GM21390 (cell line): ENCODE measurements at regions not wholly inside any gene's neighbourhood (a gene's known extent, or its start where the extent isn't known, plus 50 kb on each side); places are given as distances from the start of the nearest gene placed in this dataset.
"Not testable (repeated sequence)": the region's sequence is repeated elsewhere in the genome, so short reads cannot be mapped to it uniquely, and the experiment has no call there.

Experiments
- ATAC-seq: cut with Tn5 transposase; IDR thresholded peaks from one replicate; pipeline ENCODE4 v1.9.1; 2021; ENCODE audit not compliant: unreplicated experiment

DNA sequence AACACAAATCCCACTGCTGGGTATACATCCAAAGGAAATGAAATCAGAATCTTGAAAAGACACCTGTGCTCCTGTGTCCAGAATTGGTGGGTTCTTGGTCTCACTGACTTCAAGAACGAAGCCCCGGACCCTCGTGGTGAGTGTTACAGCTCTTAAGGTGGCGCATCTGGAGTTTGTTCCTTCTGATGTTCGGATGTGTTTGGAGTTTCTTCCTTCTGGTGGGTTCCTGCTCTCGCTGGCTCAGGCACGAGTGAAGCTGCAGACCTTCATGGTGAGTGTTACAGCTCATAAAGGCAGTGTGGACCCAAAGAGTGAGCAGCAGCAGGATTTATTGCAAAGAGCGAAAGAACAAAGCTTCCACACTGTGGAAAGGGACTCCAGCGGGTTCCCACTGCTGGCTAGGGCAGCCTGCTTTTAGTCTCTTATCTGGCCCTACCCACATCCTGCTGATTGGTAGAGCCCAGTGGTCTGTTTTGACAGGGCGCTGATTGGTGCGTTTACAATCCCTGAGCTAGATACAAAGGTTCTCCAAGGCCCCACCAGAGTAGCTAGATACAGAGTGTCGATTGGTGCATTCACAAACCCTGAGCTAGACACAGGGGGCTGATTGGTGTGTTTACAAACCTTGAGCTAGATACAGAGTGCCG lies 80.0 kb upstream of the RGPD4 start:
- ATAC-seq = not testable (repeated sequence)

DNA sequence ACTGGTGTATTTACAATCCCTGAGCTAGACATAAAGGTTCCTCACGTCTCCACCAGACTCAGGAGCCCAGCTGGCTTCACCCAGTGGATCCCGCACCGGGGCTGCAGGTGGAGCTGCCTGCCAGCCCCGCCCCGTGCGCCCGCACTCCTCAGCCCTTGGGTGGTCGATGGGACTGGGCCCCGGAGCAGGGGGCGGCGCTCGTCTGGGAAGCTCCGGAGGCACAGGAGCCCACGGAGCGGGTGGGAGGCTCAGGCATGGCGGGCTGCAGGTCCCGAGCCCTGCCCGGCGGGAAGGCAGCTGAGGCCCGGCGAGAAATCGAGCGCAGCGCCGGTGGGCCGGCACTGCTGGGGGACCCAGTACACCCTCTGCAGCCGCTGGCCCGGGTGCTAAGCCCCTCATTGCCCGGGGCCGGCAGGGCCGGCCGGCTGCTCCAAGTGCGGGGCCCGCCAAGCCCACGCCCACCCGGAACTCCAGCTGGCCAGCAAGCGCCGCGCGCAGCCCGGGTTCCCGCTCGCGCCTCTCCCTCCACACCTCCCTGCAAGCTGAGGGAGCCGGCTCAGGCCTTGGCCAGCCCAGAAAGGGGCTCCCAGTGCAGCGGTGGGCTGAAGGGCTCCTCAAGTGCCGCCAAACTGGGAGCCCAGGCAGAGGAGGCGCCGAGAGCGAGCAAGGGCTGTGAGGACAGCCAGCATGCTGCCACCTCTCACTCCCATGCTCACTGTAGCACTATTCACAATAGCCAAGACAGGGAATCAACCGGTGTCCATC lies 79.3 kb upstream of the RGPD4 start:
- ATAC-seq = not testable (repeated sequence)

DNA sequence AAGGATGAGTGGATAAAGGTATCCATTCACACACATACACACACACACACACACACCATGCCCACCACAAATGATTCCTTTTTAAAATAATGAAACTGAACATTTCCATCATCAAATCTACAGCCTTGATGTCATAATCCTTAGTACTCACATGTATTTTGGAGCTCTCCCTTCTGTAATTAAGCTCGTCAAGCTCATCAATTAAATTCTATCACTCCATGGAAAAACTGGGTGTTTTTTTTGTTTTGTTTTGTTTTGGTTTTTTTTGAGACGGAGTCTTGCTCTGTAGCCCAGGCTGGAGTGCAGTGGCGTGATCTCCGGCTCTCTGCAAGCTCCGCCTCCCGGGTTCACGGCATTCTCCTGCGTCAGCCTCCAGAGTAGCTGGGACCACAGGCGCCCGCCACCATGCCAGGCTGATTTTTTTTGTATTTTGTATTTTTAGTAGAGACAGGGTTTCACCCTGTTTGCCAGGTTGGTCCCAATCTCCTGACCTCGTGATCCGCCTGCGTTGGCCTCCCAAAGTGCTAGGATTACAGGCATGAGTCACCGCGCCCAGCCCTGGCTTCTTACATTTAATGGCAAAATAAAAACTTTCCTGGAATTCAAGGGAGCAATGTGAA lies 78.6 kb upstream of the RGPD4 start:
- no peak for ATAC-seq

DNA sequence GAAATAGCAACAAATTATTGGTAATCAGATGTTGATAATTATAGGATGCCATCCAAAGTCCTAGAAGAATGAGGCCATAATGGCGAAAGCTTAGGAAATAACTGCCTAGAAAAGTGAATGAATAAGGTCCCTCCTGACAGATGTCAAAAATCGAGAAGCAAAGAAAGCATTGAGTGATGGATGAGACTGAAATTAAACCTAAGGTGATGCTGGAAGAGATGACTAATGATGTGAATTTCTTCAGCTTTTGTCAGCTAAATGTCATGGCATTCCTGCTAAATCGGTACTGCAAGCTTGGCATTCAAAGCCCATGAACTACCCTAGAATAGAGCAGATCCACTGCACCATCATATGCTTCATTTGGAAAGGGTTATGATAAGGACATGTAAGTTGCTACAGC lies 74.8 kb upstream of the RGPD4 start:
- no peak for ATAC-seq

DNA sequence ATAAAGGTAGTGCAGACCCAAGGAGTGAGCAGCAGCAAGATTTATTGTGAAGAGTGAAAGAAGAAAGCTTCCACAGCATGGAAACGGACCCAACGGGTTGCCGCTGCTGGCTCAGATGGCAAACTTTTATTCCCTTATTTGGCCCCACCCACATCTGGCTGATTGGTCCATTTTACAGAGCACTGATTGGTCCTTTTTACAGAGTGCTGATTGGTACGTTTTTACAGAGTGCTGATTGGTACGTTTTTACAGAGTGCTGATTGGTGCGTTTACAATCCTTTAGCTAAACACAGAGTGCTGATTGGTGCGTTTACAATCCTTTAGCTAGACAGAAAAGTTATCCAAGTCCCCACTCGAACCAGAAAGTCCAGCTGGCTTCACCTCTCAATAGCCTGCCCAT lies 72.9 kb upstream of the RGPD4 start:
- ATAC-seq = not testable (repeated sequence)

DNA sequence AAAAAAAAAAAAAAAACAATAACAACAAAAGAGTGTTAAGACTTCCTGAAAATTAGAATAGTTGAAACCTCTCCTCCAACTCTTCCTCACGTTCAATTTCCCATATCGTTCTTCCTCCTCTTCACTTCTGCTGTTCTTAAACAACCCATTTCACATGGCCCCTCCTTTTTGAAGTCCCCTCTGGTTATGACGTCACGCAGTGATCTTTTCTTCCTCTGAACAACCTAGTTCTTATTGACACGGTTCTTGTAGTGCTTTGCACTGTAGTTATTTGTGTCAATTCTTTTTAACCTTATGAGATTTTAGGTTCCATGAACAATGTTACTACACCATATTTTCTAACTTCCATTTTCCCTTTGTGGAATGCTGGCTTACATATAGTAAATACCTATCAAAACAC lies 69.5 kb upstream of the RGPD4 start:
- no peak for ATAC-seq

DNA sequence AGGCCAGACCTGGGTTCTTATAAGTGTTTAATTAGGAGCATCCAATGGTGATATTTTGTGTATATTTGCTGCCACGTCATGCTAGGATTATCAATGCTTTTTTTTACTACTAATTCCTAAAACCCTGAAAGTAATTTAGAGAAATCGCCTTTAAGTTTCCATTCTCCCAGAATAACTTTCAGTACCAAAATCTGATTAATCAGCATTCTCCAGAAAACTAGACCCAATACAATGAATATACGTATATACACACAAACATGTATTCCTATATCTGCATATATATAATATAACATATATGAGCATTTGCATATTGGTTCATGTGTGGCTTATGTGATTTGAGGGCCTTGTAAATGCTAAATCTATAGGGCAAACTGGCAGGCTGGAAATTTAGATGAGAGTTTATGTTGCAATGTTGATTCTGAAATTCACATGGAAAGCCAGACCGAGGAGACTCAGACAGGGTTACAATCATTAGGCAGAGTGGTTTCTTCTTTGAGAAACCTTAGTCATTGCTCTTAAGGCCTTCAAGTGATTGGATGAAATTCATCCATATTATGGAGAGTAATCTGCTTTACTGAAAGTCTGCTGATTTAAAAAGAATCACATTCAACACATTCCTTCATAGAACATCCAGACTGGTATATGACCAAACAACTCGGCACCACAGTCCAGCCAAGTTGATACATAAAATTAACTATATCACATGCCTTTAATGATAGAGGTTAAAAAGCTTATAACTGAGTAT lies 65.9 kb upstream of the RGPD4 start:
- no peak for ATAC-seq

DNA sequence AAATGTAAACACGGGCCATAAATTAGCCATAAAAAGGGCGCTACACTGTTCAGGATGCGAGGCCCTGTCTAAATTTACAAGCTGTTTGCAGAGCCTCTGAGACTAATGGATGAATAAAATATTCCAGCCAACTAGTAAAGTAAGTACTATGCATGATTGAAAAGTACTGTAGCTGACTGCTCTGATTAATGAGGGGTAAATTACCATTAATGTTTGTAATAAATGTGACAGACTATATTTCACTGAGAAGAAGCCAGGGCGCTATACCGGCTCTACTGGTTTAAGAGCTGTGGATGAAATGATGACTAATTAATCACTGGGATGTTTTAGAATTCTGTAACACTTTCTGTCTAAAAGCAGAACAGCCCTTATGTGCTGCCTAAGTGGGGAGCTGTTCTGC lies 54.3 kb upstream of the RGPD4 start:
- no peak for ATAC-seq

DNA sequence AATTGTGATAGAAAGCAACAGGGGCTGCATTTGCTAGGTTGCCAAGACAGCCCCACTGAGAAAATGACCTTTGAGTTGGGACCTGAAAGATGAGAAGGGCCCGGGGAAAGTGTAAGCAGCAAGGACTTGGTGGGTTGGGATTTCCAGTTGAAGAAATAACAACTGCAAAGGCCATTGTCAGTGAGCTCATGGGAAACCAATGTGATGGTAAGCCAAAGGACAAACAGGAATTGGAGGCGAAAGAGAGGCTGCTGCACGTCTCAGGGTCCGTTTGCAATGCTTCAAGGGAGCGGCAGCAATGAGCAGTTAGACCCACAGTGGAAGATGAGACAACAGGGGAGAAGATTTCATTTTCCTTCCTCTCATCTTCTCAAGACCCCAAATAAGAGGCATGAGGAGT lies 51.5 kb upstream of the RGPD4 start:
- ATAC-seq = no peak

DNA sequence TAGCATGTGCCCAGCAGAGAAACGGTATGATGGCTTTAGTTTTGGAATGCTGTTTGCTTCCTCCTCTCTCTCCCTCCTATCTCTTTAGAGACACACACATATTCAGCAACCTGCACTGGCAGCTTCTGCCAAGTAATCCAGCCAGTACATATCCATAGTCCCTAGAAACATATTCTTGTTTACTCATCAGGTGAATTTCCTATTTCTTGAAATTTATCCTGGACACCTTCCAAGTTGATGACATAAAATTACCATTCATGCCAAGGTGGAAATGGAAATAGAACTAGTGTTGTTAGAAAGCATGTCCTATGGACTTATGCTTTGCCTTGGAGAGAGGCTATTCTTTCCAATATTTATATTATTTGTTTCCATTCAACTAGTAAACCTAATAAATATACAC lies 50.9 kb upstream of the RGPD4 start:
- ATAC-seq = no peak

DNA sequence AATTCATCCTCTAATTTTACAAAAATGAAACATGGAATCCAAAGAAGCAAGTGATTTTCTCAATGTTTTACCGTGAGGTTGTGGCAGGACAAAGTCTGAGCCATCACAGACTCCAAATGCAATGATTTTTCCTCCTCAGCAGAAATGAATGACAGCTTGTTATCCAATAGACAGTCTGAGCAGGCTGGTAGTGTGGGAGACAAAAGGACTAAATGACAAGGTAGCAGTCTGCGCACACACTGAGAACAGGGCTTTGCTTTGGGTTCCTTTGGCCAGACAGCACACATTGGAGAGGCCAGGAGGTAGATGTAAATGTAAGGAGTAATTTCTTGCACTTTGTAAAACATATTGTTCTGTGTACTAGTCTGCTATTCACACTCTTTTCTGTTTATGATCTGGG lies 50.3 kb upstream of the RGPD4 start:
- ATAC-seq = no peak
